Activated B cell treated with CpG ODN at 0.5 μM for 24 hours (primary cell): ENCODE measurements at regions not wholly inside any gene's neighbourhood (a gene's known extent, or its start where the extent isn't known, plus 50 kb on each side); places are given as distances from the start of the nearest gene placed in this dataset.

ENCODE experiments used
- ATAC-seq: fragments of 200-7000 bp; cut with Tn5 transposase; one replicate; pipeline ENCODE4 v1.10.0; 2021; ENCODE audit warnings: low read depth, mild to moderate bottlenecking, moderate library complexity
- CTCF ChIA-PET: fragments of 350-600 bp; sonication (Branson Sonifier 250); formaldehyde crosslinking; loops from one replicate; lab custom pipeline; 2021; ENCODE audit warnings: antibody characterized with exemption; lab: Charles Lee
- POLR2A ChIA-PET: fragments of 350-600 bp; sonication (Branson Sonifier 250); formaldehyde crosslinking; loops from one replicate; lab custom pipeline; 2021; ENCODE audit warnings: antibody characterized with exemption; lab: Charles Lee
- DNase-seq: peaks from one replicate; pipeline ENCODE4 v3.0.0; 2022
- H3K27ac Mint-ChIP-seq: one replicate; pipeline ENCODE4 v1.8.0; 2020; ENCODE audit warnings: mixed read lengths
- H3K27me3 Mint-ChIP-seq: one replicate; pipeline ENCODE4 v1.8.0; 2021; ENCODE audit warnings: mixed read lengths
- H3K36me3 Mint-ChIP-seq: one replicate; pipeline ENCODE4 v1.8.0; 2021; ENCODE audit warnings: low read depth, mixed read lengths
- H3K4me1 Mint-ChIP-seq: one replicate; pipeline ENCODE4 v1.8.0; 2021; ENCODE audit warnings: mixed read lengths
- H3K4me3 Mint-ChIP-seq: one replicate; pipeline ENCODE4 v1.8.0; 2020; ENCODE audit warnings: mild to moderate bottlenecking, mixed read lengths
- H3K9me3 Mint-ChIP-seq: one replicate; pipeline ENCODE4 v1.8.0; 2020; ENCODE audit warnings: mixed read lengths
- CTCF ChIP-seq: fragments of 200-600 bp; IDR thresholded peaks from one replicate; pipeline ENCODE4 v1.8.0; 2022; ENCODE audit warnings: antibody characterized with exemption, mild to moderate bottlenecking
- intact Hi-C: fragments of 100-400 bp; cut with micrococcal nuclease; formaldehyde crosslinking; loops from one replicate; pipeline ENCODE4 v1.15.1; 2024

GRCh38 chr9:75780185-75780584 is 110.3 kb upstream of the PCSK5 start:
- Mint-ChIP-seq H3K27ac (no peak overlapping the region), H3K4me3 (no peak overlapping the region), H3K9me3 (peaks cover 8% of the 10 kb centered on the region), H3K4me1 (no peaks in the 10 kb centered on the region), H3K27me3 (no peaks in the 10 kb centered on the region), H3K36me3 (no peaks in the 10 kb centered on the region)
- CTCF ChIA-PET, result no interaction called here
- ATAC-seq (no peak), DNase-seq (no peak)
- no peak for TF ChIP-seq CTCF
- POLR2A ChIA-PET, result no interaction called here
- intact Hi-C loops, result no loop called here

GRCh38 chr9:75788006-75788634 is 102.4 kb upstream of the PCSK5 start:
- TF ChIP-seq CTCF, result no peak
- H3K4me3 Mint-ChIP-seq, result no peak overlapping the region
- H3K27me3 Mint-ChIP-seq, result no peaks in the 10 kb centered on the region
- intact Hi-C loops, result no loop called here
- DNase-seq (no peak), ATAC-seq (no peak)
- POLR2A ChIA-PET, result no interaction called here
- H3K36me3 Mint-ChIP-seq, result no peaks in the 10 kb centered on the region
- CTCF ChIA-PET, result no interaction called here
- peaks cover 4% of the 10 kb centered on the region for H3K9me3 Mint-ChIP-seq
- no peak overlapping the region for H3K27ac Mint-ChIP-seq
- H3K4me1 Mint-ChIP-seq, result no peaks in the 10 kb centered on the region

- DNase-seq, result no peak
- no peak for ATAC-seq
- H3K27ac Mint-ChIP-seq, result no peak overlapping the region
- H3K9me3 Mint-ChIP-seq, result no peaks in the 10 kb centered on the region
- H3K27me3 Mint-ChIP-seq, result peaks cover 5% of the 10 kb centered on the region
- no peak overlapping the region for H3K4me3 Mint-ChIP-seq
- no peaks in the 10 kb centered on the region for H3K4me1 Mint-ChIP-seq
- H3K36me3 Mint-ChIP-seq, result no peaks in the 10 kb centered on the region
- TF ChIP-seq CTCF, result no peak
- POLR2A ChIA-PET, result no interaction called here
- CTCF ChIA-PET, result no interaction called here
- intact Hi-C loops, result no loop called here
These were observed 93.3 kb upstream of the PCSK5 start for GRCh38 chr9:75797085-75797580.

- Mint-ChIP-seq H3K4me3 (no peak overlapping the region), H3K27ac (no peak overlapping the region), H3K9me3 (no peaks in the 10 kb centered on the region), H3K36me3 (no peaks in the 10 kb centered on the region), H3K27me3 (peaks cover 5% of the 10 kb centered on the region), H3K4me1 (no peaks in the 10 kb centered on the region)
- TF ChIP-seq CTCF, result no peak
- ChIA-PET CTCF (no interaction called here), POLR2A (no interaction called here)
- intact Hi-C loops, result no loop called here
- no peak for DNase-seq
- no peak for ATAC-seq
These were observed 92.0 kb upstream of the PCSK5 start for GRCh38 chr9:75798505-75798904.

- Mint-ChIP-seq H3K9me3 (peaks cover 3% of the 10 kb centered on the region), H3K36me3 (no peaks in the 10 kb centered on the region), H3K4me3 (no peak overlapping the region), H3K27me3 (no peaks in the 10 kb centered on the region), H3K27ac (no peak overlapping the region), H3K4me1 (no peaks in the 10 kb centered on the region)
- CTCF ChIA-PET, result no interaction called here
- TF ChIP-seq CTCF, result no peak
- POLR2A ChIA-PET, result no interaction called here
- DNase-seq, result no peak
- ATAC-seq, result no peak
- intact Hi-C loops, result no loop called here
These were observed 87.3 kb upstream of the PCSK5 start for GRCh38 chr9:75803130-75803529.
